Left kidney (tissue), 1 donor: ENCODE measurements at regions not wholly inside any gene's neighbourhood (a gene's known extent, or its start where the extent isn't known, plus 50 kb on each side); places are given as distances from the start of the nearest gene placed in this dataset.
"Not testable (repeated sequence)": the region's sequence is repeated elsewhere in the genome, so short reads cannot be mapped to it uniquely, and the experiment has no call there.

Experiments
- DNase-seq: peaks from one replicate; pipeline ENCODE4 v3.0.0-alpha.2; 2013

DNA sequence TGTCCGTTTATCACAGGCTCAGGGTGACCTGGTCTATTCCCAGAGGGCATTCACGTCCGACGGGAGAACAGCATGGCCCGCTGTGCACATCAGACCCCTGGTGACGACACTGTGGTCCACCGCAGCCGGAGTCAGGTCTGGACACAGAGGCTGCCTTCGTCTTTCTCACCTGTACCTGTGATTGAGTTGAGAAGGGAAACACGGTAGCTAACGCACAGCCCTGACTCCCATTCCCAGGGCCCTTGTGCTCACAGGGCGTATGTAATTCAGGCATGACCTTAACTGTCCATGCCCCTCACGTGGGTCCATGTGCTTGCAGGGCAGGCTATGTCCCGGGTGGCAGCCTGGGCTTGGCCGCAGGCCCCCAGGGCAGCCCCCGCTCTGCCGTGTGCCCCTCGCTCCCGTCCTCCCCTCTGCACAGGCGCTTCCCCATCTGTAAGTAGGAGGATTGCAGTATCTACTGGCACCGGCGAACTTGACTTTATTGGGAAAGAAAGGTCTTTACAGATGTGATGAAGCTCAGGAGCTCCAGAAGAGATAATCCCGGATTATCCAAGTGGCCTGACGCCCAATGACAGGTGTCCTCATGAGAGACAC lies 221.3 kb upstream of the TCERG1L start:
- DNase-seq: no peak

- no peak for DNase-seq
Observed at GRCh38 chr10:131533846-131534526, 222.5 kb upstream of the TCERG1L start.

GRCh38 chr10:131534836-131535235 lies 223.3 kb upstream of the TCERG1L start:
- DNase-seq: no peak

GRCh38 chr10:131536676-131537075 lies 225.2 kb upstream of the TCERG1L start:
- DNase-seq: no peak

DNA sequence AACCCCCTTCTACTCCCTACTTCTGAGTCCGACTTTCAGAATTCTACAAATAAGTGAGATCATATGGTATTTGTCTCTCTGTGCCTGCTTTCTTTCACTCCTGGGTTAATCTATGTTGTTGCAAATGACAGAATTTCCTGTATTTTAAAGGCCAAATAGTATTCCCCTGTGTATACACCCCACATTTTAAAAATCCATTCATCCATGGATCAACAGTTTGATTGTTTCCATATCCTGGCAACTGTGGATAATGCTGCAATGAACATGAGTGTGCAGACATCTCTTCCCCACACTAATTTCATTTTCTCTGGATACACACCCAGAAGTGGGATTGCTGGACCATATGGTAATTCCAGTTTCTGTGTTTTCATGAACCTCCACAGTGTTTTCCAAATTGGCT lies 225.8 kb upstream of the TCERG1L start:
- no peak for DNase-seq

DNA sequence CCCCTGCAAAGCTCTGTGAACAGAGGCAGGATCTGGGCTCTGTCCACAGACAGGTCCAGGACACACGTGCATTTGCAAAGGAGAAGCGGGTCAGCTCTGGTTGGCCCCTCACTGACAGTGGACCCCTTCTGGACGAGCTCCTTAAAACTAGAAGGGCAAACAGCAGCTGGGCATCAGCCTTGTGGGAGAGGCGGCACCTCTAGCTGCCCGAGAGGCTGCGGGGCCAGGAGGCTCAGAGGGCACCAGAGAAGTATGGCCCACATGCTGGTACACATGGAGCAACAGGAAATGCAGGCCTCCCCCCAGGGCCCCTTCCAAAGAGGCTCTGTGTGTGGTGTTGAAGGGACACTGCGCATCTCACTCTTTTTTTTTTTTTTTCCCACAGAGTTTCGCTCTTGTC lies 233.0 kb upstream of the TCERG1L start:
- no peak for DNase-seq

DNA sequence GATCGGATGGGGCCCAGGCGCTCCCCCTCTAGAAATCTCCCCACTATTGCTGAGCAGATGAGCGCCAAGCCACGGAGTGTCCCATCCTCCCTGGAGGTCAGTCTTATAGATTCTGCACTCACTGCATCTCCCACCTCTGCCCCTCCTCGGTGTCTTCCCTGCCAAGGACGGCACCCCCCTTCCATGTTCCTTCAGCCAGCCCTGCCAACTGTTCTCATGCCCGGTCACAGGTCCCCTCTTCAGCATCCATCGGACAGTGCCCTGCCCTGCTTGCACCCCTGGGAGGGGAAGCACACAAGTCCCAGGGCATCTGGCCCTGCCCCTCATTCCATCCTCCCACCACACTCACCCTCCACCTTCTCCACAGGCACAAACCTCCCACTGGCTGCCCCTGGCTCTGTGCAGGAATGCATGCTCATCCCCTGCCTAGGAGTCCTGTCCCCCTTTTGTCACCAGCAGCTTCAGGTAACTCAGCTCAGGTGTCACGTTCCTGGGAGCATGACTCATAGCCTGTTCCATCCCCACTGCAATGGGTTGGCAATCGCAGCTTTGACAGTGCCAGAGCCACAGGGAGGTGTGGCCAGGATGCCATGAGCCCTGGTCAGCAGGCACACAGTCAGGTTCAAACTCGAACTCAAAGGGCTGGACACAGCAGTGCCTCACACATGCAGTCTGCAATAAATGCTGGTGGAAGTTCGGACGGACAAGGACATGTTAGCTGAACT lies 234.7 kb upstream of the TCERG1L start:
- no peak for DNase-seq

DNA sequence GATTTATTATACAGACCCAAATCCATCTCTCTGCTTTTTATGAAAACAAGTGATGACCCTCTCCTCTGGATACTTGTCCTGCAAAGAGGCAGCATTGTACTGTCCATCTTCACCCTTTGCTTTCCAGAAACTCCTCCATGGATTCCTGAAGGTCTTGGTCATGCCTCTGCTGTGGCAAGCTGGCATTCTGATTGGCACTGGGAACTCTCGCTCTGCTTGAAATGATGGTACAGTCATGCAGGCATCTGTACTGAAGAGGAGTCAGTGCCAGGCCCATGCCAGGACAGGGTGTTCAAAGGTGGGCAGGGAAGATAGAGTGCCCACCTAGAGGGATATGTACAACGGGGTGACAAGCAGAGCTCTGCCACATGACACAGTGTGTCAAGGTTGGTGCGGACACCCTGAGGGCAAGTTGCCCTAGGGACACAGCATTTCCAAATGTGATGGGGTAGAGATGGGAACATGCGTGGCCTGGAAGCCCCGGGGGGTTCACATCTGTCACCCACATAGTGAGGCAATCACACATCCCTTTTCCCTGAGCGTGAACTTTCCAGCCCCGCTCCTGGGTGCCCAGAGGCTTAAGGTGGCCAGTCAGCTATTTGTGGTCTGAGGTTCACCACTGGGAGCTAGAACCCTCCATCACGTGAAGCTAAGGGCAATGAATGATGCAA lies 235.7 kb upstream of the TCERG1L start:
- DNase-seq: no peak

DNA sequence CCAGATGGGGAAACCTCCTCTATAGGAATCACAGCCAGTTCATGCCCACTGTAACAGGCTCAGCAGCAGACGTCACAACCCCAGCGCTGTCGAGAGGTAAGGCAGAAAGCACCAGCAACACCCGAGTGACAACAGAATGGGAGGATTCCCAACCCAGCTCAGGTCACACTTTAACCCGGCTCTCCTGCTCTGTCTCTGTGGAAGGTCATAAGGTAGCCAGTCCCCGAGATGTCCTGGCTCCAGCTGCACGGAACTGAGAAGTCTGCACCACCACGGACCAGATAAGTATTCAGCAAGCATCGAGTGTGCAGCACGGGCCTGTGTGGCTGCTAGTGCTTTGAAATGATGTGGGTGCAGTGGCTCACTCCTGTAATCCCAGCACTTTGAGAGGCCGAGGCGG lies 236.7 kb upstream of the TCERG1L start:
- DNase-seq: no peak

GRCh38 chr10:131549116-131549515 lies 237.6 kb upstream of the TCERG1L start:
- DNase-seq: no peak

DNA sequence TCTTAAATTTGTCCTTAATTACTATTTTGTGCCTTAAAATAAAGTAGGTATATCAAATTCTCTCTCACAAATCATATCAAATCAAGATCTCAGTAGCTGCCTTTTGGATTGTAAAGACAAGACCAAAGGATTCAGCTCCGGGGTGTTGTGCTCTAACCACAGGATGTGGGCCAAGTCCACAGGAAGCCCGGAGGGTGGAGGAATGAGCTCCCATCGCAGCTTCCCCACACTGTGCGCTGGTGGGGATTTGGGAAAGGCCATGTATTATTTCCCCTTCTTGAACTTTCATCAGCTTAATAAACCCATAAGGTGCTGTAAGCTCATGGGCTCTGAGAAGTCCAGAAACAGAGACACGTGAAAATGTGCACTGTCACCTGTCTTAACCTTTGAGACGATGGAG lies 241.6 kb upstream of the TCERG1L start:
- no peak for DNase-seq

GRCh38 chr10:131553581-131553980 lies 242.1 kb upstream of the TCERG1L start:
- DNase-seq: no peak

- no peak for DNase-seq
Observed at GRCh38 chr10:131554821-131555220, 243.3 kb upstream of the TCERG1L start.

DNA sequence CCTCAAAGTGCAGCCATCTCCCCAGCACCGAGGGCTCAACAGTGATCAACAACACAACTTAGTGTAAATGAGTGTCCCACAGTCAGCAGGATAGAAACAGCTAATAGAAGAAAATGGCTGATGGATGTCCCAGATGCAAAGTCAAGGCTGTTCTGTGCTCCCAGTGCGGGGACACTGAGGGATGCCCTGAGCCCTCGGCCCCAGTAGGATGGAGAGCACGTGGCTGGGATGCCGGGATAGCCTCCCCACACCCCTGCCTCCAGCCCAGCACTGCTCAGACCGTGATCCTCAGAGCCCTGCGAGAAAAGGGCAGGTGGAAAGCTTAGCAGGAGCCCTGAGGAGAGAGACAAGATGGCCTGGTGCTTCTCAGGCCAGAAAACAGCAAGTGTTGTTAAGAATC lies 243.9 kb upstream of the TCERG1L start:
- no peak for DNase-seq

DNA sequence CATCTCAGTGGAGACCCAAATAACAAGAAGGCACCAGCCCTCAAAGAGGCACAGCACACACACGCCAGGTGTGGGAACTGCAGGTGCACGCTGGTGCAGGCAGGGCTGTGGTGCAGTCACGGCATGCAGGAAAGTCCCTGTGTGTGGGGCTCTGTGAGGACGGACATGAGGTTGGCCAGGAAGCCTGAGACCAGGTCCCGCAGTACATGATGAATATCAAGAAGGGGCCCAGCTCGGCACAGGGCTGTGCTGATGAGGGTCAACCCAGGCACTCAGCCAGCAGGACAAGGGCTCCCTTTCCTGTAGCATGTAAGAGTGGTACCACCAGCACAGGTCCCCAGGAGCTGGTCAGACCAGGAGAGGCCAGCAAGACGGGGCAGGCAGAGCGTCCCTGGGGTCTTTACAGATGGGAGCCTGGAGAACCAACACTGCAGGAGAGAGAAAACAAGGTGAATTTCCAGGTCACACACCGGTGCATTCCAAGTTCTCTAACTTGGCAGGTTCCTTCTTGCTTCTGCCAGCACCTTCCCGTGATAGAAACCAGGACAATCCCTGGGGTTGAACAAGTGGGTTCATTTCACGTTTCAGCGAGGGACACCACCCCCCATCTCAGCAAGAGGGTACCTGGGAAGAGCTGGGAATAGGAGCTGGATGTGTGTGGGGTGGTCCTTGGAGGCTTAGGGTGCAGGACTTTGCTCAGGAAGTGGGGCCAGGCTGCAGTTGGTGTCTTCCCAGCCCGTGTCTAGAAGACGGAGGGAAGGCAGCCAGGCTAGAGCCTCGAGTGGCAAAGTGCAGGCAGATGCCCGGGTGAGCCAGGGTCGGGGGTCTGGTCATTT lies 244.8 kb upstream of the TCERG1L start:
- no peak for DNase-seq

DNA sequence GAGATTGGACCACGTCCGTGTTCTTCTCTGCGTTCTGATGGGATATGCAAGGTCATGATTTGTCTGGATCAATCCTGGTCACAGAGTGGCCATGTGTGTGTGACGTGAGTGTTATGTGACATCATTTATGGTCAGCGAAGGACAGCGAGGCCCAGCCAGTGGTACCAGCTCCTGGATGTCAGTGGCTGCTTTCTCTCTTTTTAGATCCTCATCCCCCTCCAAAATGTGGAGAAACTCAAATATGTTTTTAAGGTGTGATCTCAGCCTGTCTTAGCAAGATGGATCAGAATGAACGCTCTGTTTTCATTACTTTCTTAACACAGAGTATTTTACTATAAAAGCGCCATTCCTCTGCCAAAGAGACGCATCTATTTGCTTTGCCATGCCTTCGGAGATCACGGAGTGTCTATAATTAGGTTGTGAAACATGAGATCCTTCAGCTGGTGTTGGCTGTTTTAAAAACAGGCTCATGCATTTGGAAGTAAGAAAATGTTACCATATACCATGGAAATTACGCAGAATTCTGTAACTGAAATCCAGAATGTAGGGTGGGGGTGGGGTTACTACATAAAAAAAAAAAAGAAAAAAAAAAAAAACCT lies 245.5 kb upstream of the TCERG1L start:
- DNase-seq: no peak

DNA sequence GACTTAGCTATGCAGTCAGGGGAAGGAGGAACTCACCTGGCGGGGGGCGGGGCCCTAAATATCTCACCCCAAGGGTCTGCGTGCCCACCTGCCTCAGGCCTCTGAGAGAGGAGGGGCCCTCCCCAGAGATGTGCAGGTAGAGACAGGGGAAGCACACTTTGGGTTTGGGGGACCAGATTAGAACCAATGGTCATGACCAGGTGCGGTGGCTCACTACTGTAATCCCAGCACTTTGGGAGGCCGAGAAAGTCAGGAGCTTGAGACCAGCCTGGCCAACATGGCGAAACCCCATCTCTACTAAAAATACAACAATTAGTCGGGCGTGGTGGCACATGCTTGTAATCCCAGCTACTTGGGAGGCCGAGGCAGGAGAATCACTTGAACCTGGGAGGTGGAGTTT lies 246.4 kb upstream of the TCERG1L start:
- not testable (repeated sequence) for DNase-seq

DNA sequence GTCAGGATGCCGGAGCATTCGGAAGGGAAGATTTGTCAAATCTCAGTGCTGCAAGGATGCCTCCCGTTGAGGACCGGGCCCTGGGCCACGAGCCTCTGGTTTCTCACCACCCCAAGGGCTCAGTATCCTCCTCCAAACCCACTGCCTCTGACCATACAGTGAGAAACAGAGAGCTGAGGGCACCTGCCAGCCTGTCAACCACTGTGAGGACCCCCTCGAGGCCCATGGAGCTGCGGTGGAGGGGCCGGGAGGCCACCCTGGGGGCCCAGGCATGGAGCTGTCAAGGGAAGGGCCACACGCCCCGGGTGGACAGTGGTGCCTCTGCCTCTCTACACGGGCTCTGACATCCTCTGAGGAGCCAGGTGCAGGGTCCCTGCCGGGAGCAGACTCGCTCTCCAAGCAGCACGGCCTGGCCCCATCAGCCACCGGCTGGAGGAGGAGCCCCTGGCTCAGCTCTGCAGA lies 248.0 kb upstream of the TCERG1L start:
- no peak for DNase-seq

GRCh38 chr10:131560166-131560565 lies 248.6 kb upstream of the TCERG1L start:
- DNase-seq: no peak

- DNase-seq: no peak
Observed at GRCh38 chr10:131560706-131561355, 249.3 kb upstream of the TCERG1L start.

- DNase-seq: no peak
Observed at GRCh38 chr10:131561897-131562296, 250.4 kb upstream of the TCERG1L start.
